HFF-Myc (cell line): ENCODE measurements at regions not wholly inside any gene's neighbourhood (a gene's known extent, or its start where the extent isn't known, plus 50 kb on each side); places are given as distances from the start of the nearest gene placed in this dataset.
"Not testable (repeated sequence)": the region's sequence is repeated elsewhere in the genome, so short reads cannot be mapped to it uniquely, and the experiment has no call there.

ENCODE experiments used
- DNase-seq: peaks from one replicate; pipeline ENCODE4 v3.0.0-alpha.2; 2011; ENCODE audit warnings: low read depth; ENCODE audit errors: extremely low read depth
- H3K4me3 ChIP-seq: replicated peaks from 2 replicates; pipeline ENCODE4 v1.5.1; 2011; ENCODE audit warnings: low read depth, mild to moderate bottlenecking, control low read depth, low read length
- CTCF ChIP-seq: IDR thresholded peaks from 2 replicates; pipeline ENCODE4 v1.5.1; 2012; ENCODE audit warnings: mild to moderate bottlenecking, low read depth, low read length, control low read depth; ENCODE audit errors: missing control alignments

- DNase-seq = no peak
- no peak overlapping the region for H3K4me3 ChIP-seq
- no peak for TF ChIP-seq CTCF
Observed at GRCh38 chr10:100664316-100665149, 80.8 kb upstream of the PAX2 start.

- DNase-seq, H3K4me3 ChIP-seq: not testable (repeated sequence)
Observed at GRCh38 chr10:100666634-100667033, 78.7 kb upstream of the PAX2 start.

GRCh38 chr10:100669616-100670015, 75.8 kb upstream of the PAX2 start:
- H3K4me3 ChIP-seq = no peak overlapping the region
- TF ChIP-seq CTCF = no peak
- no peak for DNase-seq

- DNase-seq = no peak
- no peak overlapping the region for H3K4me3 ChIP-seq
- TF ChIP-seq CTCF = no peak
Observed at GRCh38 chr10:100670368-100670767, 75.0 kb upstream of the PAX2 start.

- H3K4me3 ChIP-seq = no peak overlapping the region
- no peak for DNase-seq
Observed at GRCh38 chr10:100670828-100671479, 74.4 kb upstream of the PAX2 start.

GRCh38 chr10:100672199-100672598, 73.2 kb upstream of the PAX2 start:
- no peak overlapping the region for H3K4me3 ChIP-seq
- no peak for DNase-seq
- TF ChIP-seq CTCF = no peak

More at GRCh38 chr10:100670828-100671479, 74.4 kb upstream of the PAX2 start:
- peak; percentile 45 for TF ChIP-seq CTCF

- no peak for DNase-seq
- H3K4me3 ChIP-seq = no peak overlapping the region
- TF ChIP-seq CTCF = no peak
Observed at GRCh38 chr10:100677290-100677945, 68.0 kb upstream of the PAX2 start.
